IMR-90 (cell line): ENCODE measurements at regions not wholly inside any gene's neighbourhood (a gene's known extent, or its start where the extent isn't known, plus 50 kb on each side); places are given as distances from the start of the nearest gene placed in this dataset.

ENCODE experiments used
- ATAC-seq: fragments of 200-7000 bp; cut with Tn5 transposase; 2 replicates; pipeline ENCODE4 v1.9.1; 2020; ENCODE audit warnings: low read depth, mild to moderate bottlenecking, moderate library complexity
- BruUV-seq: library from RNA; stranded (reverse); fragments of 400-500 nt; replicated peaks from 2 replicates; lab custom pipeline; 2021; lab: Mats Ljungman, UMichigan
- CTCF ChIA-PET: fragments of 300-600 bp; formaldehyde crosslinking; extraction: SDS; loops from one replicate; lab custom pipeline; 2021; ENCODE audit warnings: antibody characterized with exemption; lab: Yijun Ruan, JAX
- POLR2A ChIA-PET: fragments of 300-600 bp; sonication (Branson Sonifier 250); formaldehyde crosslinking; loops from one replicate; lab custom pipeline; 2022; ENCODE audit warnings: antibody characterized with exemption; ENCODE audit not compliant: unreplicated experiment; lab: Charles Lee
- DNase-seq: peaks from one replicate; pipeline ENCODE4 v3.0.0; 2013
- H2AFZ ChIP-seq: replicated peaks from 2 replicates; pipeline ENCODE3; 2013; ENCODE audit warnings: low read length, mild to moderate bottlenecking; ENCODE audit not compliant: poor library complexity
- H2AK5ac ChIP-seq: 2 replicates; pipeline ENCODE4 v1.6.1; 2013; ENCODE audit warnings: low read depth, low read length, inconsistent platforms
- H2AK9ac ChIP-seq: replicated peaks from 2 replicates; pipeline ENCODE3; 2013; ENCODE audit warnings: mild to moderate bottlenecking, low read depth, low read length, moderate library complexity; ENCODE audit not compliant: poor library complexity
- H2BK120ac ChIP-seq: 2 replicates; pipeline ENCODE4 v1.6.1; 2013; ENCODE audit warnings: low read depth, low read length, inconsistent platforms
- H2BK15ac ChIP-seq: 3 replicates; pipeline ENCODE4 v1.6.1; 2013; ENCODE audit warnings: low read depth, low read length, inconsistent platforms
- H2BK20ac ChIP-seq: 2 replicates; pipeline ENCODE4 v1.6.1; 2013; ENCODE audit warnings: low read depth, mild to moderate bottlenecking, inconsistent platforms, low read length, moderate library complexity
- H2BK5ac ChIP-seq: 2 replicates; pipeline ENCODE4 v1.6.1; 2013; ENCODE audit warnings: mild to moderate bottlenecking, low read depth, low read length, inconsistent platforms; ENCODE audit not compliant: poor library complexity, severe bottlenecking
- H3K14ac ChIP-seq: replicated peaks from 2 replicates; pipeline ENCODE4 v1.6.1; 2013; ENCODE audit warnings: low read depth, low read length, inconsistent platforms
- H3K18ac ChIP-seq: 2 replicates; pipeline ENCODE4 v1.6.1; 2013; ENCODE audit warnings: low read depth, low read length, control low read depth
- H3K23ac ChIP-seq: 2 replicates; pipeline ENCODE4 v1.6.1; 2013; ENCODE audit warnings: low read depth, low read length, inconsistent platforms
- H3K27ac ChIP-seq: 2 replicates; pipeline ENCODE4 v1.5.1; 2013; ENCODE audit warnings: mild to moderate bottlenecking, control low read depth, low read length; ENCODE audit not compliant: insufficient read depth
- H3K27me3 ChIP-seq: 2 replicates; pipeline ENCODE4 v1.6.1; 2013; ENCODE audit warnings: low read length; ENCODE audit not compliant: control insufficient read depth, insufficient read depth
- H3K36me3 ChIP-seq: 2 replicates; pipeline ENCODE4 v1.6.1; 2013; ENCODE audit warnings: low read length, mixed read lengths; ENCODE audit not compliant: control insufficient read depth, insufficient read depth
- H3K4ac ChIP-seq: 2 replicates; pipeline ENCODE4 v1.6.1; 2013; ENCODE audit warnings: low read depth, low read length, inconsistent platforms
- H3K4me1 ChIP-seq: 2 replicates; pipeline ENCODE4 v1.6.1; 2013; ENCODE audit warnings: low read length, mixed read lengths; ENCODE audit not compliant: control insufficient read depth, insufficient read depth
- H3K4me2 ChIP-seq: 2 replicates; pipeline ENCODE4 v1.6.1; 2013; ENCODE audit warnings: low read depth, mild to moderate bottlenecking, control low read depth, low read length, moderate library complexity
- H3K4me3 ChIP-seq: 2 replicates; pipeline ENCODE4 v1.5.1; 2013; ENCODE audit warnings: low read depth, mild to moderate bottlenecking, control low read depth, low read length, moderate library complexity; ENCODE audit not compliant: insufficient read depth
- H3K56ac ChIP-seq: 2 replicates; pipeline ENCODE4 v1.6.1; 2013; ENCODE audit warnings: low read length, inconsistent platforms; ENCODE audit not compliant: insufficient read depth; ENCODE audit errors: extremely low read depth
- H3K79me1 ChIP-seq, 2 experiments: 2 replicates each; pipeline ENCODE4 v1.6.1; 2013; ENCODE audit warnings: low read length in 2 of 2, inconsistent platforms in 1 of 2, low read depth in 1 of 2
- H3K9ac ChIP-seq: 2 replicates; pipeline ENCODE4 v1.6.1; 2013; ENCODE audit warnings: low read depth, low read length, control low read depth
- H3K9me1 ChIP-seq: 2 replicates; pipeline ENCODE4 v1.6.1; 2013; ENCODE audit warnings: low read length, inconsistent platforms; ENCODE audit not compliant: insufficient read depth
- H3K9me3 ChIP-seq: 2 replicates; pipeline ENCODE4 v1.6.1; 2013; ENCODE audit warnings: low read length; ENCODE audit not compliant: control insufficient read depth, insufficient read depth
- H4K20me1 ChIP-seq: 2 replicates; pipeline ENCODE4 v1.6.1; 2013; ENCODE audit warnings: low read length, inconsistent platforms; ENCODE audit not compliant: insufficient read depth
- H4K5ac ChIP-seq: 2 replicates; pipeline ENCODE4 v1.6.1; 2013; ENCODE audit warnings: mild to moderate bottlenecking, low read depth, low read length, control low read depth
- H4K8ac ChIP-seq, 2 experiments: 2 replicates each; pipeline ENCODE4 v1.6.1; 2013; ENCODE audit warnings: low read depth in 2 of 2, low read length in 2 of 2, control low read depth in 1 of 2, inconsistent platforms in 1 of 2
- H4K91ac ChIP-seq: 2 replicates; pipeline ENCODE4 v1.6.1; 2013; ENCODE audit warnings: low read depth, low read length, inconsistent platforms; ENCODE audit not compliant: insufficient read depth
- CEBPB ChIP-seq: IDR thresholded peaks from 2 replicates; pipeline ENCODE4 v1.6.1; 2012; ENCODE audit warnings: low read depth, low read length, improper control_type of control experiment
- MAFK ChIP-seq: IDR thresholded peaks from 2 replicates; pipeline ENCODE4 v1.6.1; 2012; ENCODE audit warnings: low read depth, low read length, improper control_type of control experiment
- NFE2L2 ChIP-seq: fragments of 150-350 bp; IDR thresholded peaks from 2 replicates; pipeline ENCODE4 v1.6.1; 2016; ENCODE audit warnings: low read depth, mild to moderate bottlenecking, low read length
- WGBS, 2 experiments: methylation state at CpG; one replicate each; pipeline versions ENCODE4 v1.1.5 to v1.1.7; 2013; ENCODE audit warnings: missing lambda C conversion rate in 2 of 2; ENCODE audit not compliant: insufficient read length in 1 of 2; ENCODE audit errors: extremely low coverage in 2 of 2; 5-methylcytosine and 5-hydroxymethylcytosine counted together
- dilution Hi-C: fragments of 300-500 bp; cut with HindIII; formaldehyde crosslinking; loops from one replicate; pipeline ENCODE4 v1.14.3; 2018; ENCODE audit warnings: low sequenced_read_pairs; ENCODE audit not compliant: unreplicated experiment
- in situ Hi-C: fragments of 300-500 bp; cut with MboI; formaldehyde crosslinking; loops from 3 replicates; pipeline ENCODE4 v1.14.3; 2019; ENCODE audit warnings: low sequenced_read_pairs, inconsistent platforms, mixed read lengths
- intact Hi-C: fragments of 100-400 bp; cut with micrococcal nuclease; formaldehyde crosslinking; loops from 2 replicates; pipeline ENCODE4 v1.10.0; 2022

GRCh38 chr18:44594799-44595467 is 85.8 kb upstream of the SETBP1 start:
- Histone ChIP-seq H3K4me3 (no peak overlapping the region), H3K9me1 (no peaks in the 10 kb centered on the region), H2BK15ac (no peak overlapping the region), H3K4ac (no peak overlapping the region), H3K27me3 (no peaks in the 10 kb centered on the region), H3K4me1 (peaks cover under 1% of the 10 kb centered on the region), H3K56ac (no peak overlapping the region), H3K18ac (no peak overlapping the region), H2AFZ (no peak overlapping the region), H3K36me3 (no peaks in the 10 kb centered on the region), H3K14ac (no peak overlapping the region), H4K8ac (no peak overlapping the region), H2BK120ac (no peak overlapping the region), H2AK9ac (no peak overlapping the region), H2BK5ac (no peak overlapping the region), H4K91ac (no peak overlapping the region), H3K4me2 (0 out of 2 replicates have a peak overlapping the region, but pooled peaks have one; percentile 22), H3K79me1 (no peaks in the 10 kb centered on the region), H3K23ac (no peak overlapping the region), H3K27ac (no peak overlapping the region), H2BK20ac (no peak overlapping the region), H2AK5ac (no peak overlapping the region), H3K9me3 (no peaks in the 10 kb centered on the region), H4K20me1 (no peaks in the 10 kb centered on the region), H3K9ac (no peak overlapping the region), H4K5ac (no peak overlapping the region)
- WGBS, 2 experiments: no CpG with 5 or more reads among the region's 3 CpGs
- no TSS peak for BruUV-seq
- CTCF ChIA-PET: interaction anchor here (0.6 kb wide), 1 partner anchor 22 kb away, joined by 3 read pairs; no protein-coding TSS in a partner anchor
- POLR2A ChIA-PET: no interaction called here
- ATAC-seq (peak; percentile 61), DNase-seq (peak; percentile 59)
- intact Hi-C loops: no loop called here
- dilution Hi-C loops: no loop called here
- TF ChIP-seq NFE2L2 (no peak), CEBPB (peak; percentile 52; the same call in 1 of the 2 replicates), MAFK (no peak)
- in situ Hi-C loops: no loop called here
